Calu3 (cell line): ENCODE measurements at regions not wholly inside any gene's neighbourhood (a gene's known extent, or its start where the extent isn't known, plus 50 kb on each side); places are given as distances from the start of the nearest gene placed in this dataset.

Source experiments
- BruUV-seq: library from RNA; stranded (reverse); fragments of 400-500 nt; replicated peaks from 2 replicates; lab custom pipeline; 2021; lab: Mats Ljungman, UMichigan
- CTCF ChIA-PET: fragments of 300-600 bp; sonication (Branson Sonifier 250); formaldehyde crosslinking; loops from one replicate; lab custom pipeline; 2022; ENCODE audit warnings: antibody characterized with exemption; lab: Charles Lee
- DNase-seq: peaks from one replicate; pipeline ENCODE4 v3.0.0; 2022
- H3K27ac Mint-ChIP-seq: one replicate; pipeline ENCODE4 v1.8.0; 2022; ENCODE audit warnings: mixed read lengths; ENCODE audit not compliant: unreplicated experiment
- H3K27me3 Mint-ChIP-seq: one replicate; pipeline ENCODE4 v1.8.0; 2022; ENCODE audit warnings: mixed read lengths; ENCODE audit not compliant: unreplicated experiment
- H3K36me3 Mint-ChIP-seq: one replicate; pipeline ENCODE4 v1.8.0; 2022; ENCODE audit warnings: mild to moderate bottlenecking, moderate library complexity, mixed read lengths; ENCODE audit not compliant: insufficient read depth, unreplicated experiment
- H3K4me1 Mint-ChIP-seq: one replicate; pipeline ENCODE4 v1.8.0; 2022; ENCODE audit warnings: mild to moderate bottlenecking, low read depth, mixed read lengths; ENCODE audit not compliant: unreplicated experiment
- H3K4me3 Mint-ChIP-seq: one replicate; pipeline ENCODE4 v1.8.0; 2022; ENCODE audit warnings: mild to moderate bottlenecking, low read depth, moderate library complexity, mixed read lengths; ENCODE audit not compliant: unreplicated experiment
- H3K9me3 Mint-ChIP-seq: one replicate; pipeline ENCODE4 v1.8.0; 2022; ENCODE audit warnings: low read depth, mixed read lengths; ENCODE audit not compliant: unreplicated experiment
- intact Hi-C: fragments of 100-400 bp; cut with micrococcal nuclease; formaldehyde crosslinking; loops from one replicate; pipeline ENCODE4 v1.10.0; 2022; ENCODE audit not compliant: unreplicated experiment
- TF ChIP-seq, protein P1 (sequence below): fragments of 200-600 bp; IDR thresholded peaks from one replicate; pipeline ENCODE4 v1.8.0; 2022; ENCODE audit warnings: antibody characterized with exemption; ENCODE audit not compliant: unreplicated experiment

DNA sequence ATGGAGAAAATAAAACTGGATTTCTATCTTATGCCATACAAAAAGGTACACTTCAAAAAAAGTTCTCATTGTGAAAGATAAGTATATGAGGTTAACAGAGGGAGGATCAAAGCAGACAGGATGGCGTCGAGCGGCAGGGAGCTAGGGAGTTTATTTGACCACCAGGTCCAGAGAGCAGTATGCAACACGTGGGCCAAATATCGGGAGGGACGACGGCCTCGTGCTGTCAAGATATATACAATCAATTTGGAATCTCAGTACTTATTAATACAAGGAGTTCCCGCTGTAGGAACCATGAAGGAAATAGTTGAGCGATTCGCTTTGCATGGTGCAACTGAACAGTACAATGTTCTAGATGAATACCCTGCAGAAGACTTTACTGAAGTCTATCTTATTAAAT is 1069.4 kb upstream of the INTU start:
- Mint-ChIP-seq H3K27ac (no peak overlapping the region), H3K4me3 (no peak overlapping the region), H3K36me3 (no peaks in the 10 kb centered on the region), H3K4me1 (no peaks in the 10 kb centered on the region), H3K9me3 (peaks cover 2% of the 10 kb centered on the region), H3K27me3 (no peaks in the 10 kb centered on the region)
- TF ChIP-seq, protein P1, sequence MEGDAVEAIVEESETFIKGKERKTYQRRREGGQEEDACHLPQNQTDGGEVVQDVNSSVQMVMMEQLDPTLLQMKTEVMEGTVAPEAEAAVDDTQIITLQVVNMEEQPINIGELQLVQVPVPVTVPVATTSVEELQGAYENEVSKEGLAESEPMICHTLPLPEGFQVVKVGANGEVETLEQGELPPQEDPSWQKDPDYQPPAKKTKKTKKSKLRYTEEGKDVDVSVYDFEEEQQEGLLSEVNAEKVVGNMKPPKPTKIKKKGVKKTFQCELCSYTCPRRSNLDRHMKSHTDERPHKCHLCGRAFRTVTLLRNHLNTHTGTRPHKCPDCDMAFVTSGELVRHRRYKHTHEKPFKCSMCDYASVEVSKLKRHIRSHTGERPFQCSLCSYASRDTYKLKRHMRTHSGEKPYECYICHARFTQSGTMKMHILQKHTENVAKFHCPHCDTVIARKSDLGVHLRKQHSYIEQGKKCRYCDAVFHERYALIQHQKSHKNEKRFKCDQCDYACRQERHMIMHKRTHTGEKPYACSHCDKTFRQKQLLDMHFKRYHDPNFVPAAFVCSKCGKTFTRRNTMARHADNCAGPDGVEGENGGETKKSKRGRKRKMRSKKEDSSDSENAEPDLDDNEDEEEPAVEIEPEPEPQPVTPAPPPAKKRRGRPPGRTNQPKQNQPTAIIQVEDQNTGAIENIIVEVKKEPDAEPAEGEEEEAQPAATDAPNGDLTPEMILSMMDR = no peak
- no peak for DNase-seq
- intact Hi-C loops = no loop called here
- BruUV-seq = no TSS peak
- CTCF ChIA-PET = no interaction called here

DNA sequence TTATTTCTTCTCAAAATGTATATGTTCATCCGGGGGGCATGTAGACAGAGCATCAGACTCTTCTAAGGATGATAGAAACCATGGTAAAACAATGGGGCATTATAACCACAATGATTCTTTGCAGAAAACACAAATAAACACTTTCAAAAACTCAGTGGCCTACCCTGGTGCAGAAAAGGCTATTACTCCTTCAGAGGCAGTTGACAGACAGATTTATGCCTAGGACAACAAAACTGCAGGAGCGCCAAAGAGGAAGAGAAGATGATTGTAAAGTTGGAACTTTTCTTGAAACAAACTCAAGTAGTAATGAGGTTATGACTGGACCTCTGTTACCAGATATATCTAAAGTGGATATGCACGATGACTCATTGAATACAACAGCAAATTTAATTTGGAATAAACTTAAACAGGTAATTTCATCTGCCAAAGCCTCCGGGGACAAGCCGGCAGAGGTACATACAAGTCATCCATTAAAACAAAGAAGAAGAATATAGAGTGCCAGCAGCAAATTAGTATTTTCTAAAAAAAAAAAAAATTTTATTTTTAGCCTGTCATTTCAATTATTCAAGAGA is 1068.4 kb upstream of the INTU start:
- BruUV-seq = no TSS peak
- H3K9me3 Mint-ChIP-seq = peaks cover 2% of the 10 kb centered on the region
- no peaks in the 10 kb centered on the region for H3K27me3 Mint-ChIP-seq
- intact Hi-C loops = no loop called here
- no peak overlapping the region for H3K4me3 Mint-ChIP-seq
- H3K27ac Mint-ChIP-seq = no peak overlapping the region
- CTCF ChIA-PET = no interaction called here
- TF ChIP-seq, protein P1 = no peak
- no peaks in the 10 kb centered on the region for H3K36me3 Mint-ChIP-seq
- no peak for DNase-seq
- no peaks in the 10 kb centered on the region for H3K4me1 Mint-ChIP-seq

DNA sequence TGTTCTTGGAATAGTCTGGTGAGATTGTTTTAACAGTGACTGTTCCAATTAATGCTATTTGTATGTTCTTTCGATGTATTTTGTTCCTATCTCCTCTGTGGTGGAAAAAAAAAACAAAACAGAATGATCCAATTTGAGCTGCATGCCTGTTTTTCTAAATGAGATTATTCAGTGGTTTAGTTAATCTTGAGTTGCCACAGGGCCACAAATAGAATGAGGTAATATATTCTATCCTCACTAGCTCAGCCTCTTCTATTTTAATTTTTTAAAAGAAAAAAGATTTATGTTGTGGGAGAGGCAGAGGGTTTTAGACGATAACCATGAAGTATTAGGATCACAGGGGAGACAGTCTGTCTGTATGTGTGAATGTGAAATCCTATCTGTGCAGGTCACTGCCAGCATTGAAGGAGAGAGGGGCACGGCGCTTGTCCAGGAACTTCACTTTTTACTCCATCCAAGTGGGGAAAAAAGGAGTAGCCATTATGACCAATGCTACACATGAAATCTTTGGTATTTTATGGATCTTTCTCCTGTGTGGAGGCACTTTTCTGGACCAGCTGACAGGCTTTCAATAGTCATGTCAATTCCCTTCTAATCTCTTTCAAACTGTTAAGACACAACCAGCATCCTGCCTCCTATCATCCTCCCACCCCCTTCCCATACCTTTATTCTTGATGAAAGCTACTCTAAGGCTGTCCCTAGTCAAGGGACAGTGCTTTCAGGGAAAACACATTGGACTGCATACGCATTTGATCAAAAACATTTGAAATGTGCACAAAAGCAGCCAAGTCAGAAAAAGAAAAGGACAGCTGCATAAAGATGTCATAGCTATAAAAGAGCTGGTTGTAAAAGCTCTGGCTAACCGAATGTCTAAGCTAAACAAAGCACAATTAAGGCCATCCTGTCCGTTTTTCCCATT is 1063.8 kb upstream of the INTU start:
- CTCF ChIA-PET = no interaction called here
- BruUV-seq = no TSS peak
- H3K9me3 Mint-ChIP-seq = no peaks in the 10 kb centered on the region
- H3K4me3 Mint-ChIP-seq = no peak overlapping the region
- no peaks in the 10 kb centered on the region for H3K27me3 Mint-ChIP-seq
- H3K4me1 Mint-ChIP-seq = no peaks in the 10 kb centered on the region
- H3K27ac Mint-ChIP-seq = no peak overlapping the region
- H3K36me3 Mint-ChIP-seq = no peaks in the 10 kb centered on the region
- TF ChIP-seq, protein P1 = no peak
- no peak for DNase-seq
- intact Hi-C loops = no loop called here

DNA sequence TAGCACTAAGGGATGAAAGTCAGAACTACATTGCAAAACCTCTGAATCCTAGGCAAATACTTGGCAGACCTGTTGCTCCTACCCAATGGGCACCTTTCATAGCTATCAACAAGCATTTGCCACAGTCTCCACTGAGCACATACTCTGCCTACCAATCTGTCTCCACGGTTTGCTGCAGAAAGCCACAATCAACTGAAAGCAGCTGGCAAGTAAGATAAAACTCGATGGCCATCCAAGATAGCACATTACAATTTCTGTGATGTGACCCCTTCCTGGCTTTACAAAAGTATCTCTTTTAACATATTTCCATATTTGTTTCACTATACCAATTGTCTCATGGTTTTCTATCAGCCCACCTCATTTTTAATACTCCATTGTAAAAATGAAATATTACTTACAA is 1060.5 kb upstream of the INTU start:
- BruUV-seq = no TSS peak
- Mint-ChIP-seq H3K4me1 (no peaks in the 10 kb centered on the region), H3K9me3 (no peaks in the 10 kb centered on the region), H3K27ac (no peak overlapping the region), H3K36me3 (no peaks in the 10 kb centered on the region), H3K27me3 (no peaks in the 10 kb centered on the region), H3K4me3 (no peak overlapping the region)
- CTCF ChIA-PET = no interaction called here
- TF ChIP-seq, protein P1 = no peak
- intact Hi-C loops = no loop called here
- no peak for DNase-seq
